BE2C (cell line): ENCODE measurements at regions not wholly inside any gene's neighbourhood (a gene's known extent, or its start where the extent isn't known, plus 50 kb on each side); places are given as distances from the start of the nearest gene placed in this dataset.
"Not testable (repeated sequence)": the region's sequence is repeated elsewhere in the genome, so short reads cannot be mapped to it uniquely, and the experiment has no call there.

Source experiments
- DNase-seq: peaks from one replicate; pipeline ENCODE4 v3.0.0-alpha.2; 2020
- H3K27me3 ChIP-seq: fragments of 250-450 bp; sonication (Bioruptor Pico); 2 replicates; pipeline ENCODE4 v1.5.1; 2020; ENCODE audit warnings: mild to moderate bottlenecking
- H3K36me3 ChIP-seq: fragments of 250-450 bp; sonication (Bioruptor Pico); 2 replicates; pipeline ENCODE4 v1.5.1; 2020; ENCODE audit warnings: mild to moderate bottlenecking
- H3K4me1 ChIP-seq: fragments of 250-450 bp; sonication (Bioruptor Pico); 2 replicates; pipeline ENCODE4 v1.5.1; 2020
- H3K4me3 ChIP-seq: 2 replicates; pipeline ENCODE4 v1.5.1; 2011; ENCODE audit warnings: low read depth, low read length
- H3K9me3 ChIP-seq: fragments of 250-450 bp; sonication (Bioruptor Pico); 2 replicates; pipeline ENCODE4 v1.5.1; 2020
- TF ChIP-seq, protein P1 (sequence below): IDR thresholded peaks from 2 replicates; pipeline ENCODE4 v1.5.1; 2012; ENCODE audit warnings: mild to moderate bottlenecking, low read depth, low read length

DNA sequence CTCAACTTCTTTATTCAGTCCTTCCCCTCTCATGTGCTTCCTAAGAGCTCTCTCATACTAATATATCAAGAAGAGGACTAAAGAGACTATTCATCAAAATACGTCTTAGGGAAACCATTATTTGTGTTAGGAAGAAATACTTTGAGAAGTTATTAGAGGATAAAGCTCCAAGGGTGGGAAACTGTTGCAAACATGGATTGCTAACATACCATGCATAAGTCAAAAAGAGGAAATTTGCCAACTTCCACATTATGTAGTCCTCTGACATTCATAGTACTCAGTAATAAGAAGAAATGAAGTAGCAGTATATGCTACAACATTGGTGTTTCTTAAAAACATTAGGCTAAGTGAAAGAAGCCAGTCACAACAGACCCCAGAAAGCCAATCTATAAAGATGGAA, 128.8 kb upstream of the CLEC14A start:
- Histone ChIP-seq H3K9me3 (no peaks in the 10 kb centered on the region), H3K36me3 (no peaks in the 10 kb centered on the region), H3K4me3 (no peak overlapping the region), H3K27me3 (no peaks in the 10 kb centered on the region), H3K4me1 (no peaks in the 10 kb centered on the region)
- DNase-seq, result no peak
- TF ChIP-seq, protein P1, sequence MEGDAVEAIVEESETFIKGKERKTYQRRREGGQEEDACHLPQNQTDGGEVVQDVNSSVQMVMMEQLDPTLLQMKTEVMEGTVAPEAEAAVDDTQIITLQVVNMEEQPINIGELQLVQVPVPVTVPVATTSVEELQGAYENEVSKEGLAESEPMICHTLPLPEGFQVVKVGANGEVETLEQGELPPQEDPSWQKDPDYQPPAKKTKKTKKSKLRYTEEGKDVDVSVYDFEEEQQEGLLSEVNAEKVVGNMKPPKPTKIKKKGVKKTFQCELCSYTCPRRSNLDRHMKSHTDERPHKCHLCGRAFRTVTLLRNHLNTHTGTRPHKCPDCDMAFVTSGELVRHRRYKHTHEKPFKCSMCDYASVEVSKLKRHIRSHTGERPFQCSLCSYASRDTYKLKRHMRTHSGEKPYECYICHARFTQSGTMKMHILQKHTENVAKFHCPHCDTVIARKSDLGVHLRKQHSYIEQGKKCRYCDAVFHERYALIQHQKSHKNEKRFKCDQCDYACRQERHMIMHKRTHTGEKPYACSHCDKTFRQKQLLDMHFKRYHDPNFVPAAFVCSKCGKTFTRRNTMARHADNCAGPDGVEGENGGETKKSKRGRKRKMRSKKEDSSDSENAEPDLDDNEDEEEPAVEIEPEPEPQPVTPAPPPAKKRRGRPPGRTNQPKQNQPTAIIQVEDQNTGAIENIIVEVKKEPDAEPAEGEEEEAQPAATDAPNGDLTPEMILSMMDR, result no peak

DNA sequence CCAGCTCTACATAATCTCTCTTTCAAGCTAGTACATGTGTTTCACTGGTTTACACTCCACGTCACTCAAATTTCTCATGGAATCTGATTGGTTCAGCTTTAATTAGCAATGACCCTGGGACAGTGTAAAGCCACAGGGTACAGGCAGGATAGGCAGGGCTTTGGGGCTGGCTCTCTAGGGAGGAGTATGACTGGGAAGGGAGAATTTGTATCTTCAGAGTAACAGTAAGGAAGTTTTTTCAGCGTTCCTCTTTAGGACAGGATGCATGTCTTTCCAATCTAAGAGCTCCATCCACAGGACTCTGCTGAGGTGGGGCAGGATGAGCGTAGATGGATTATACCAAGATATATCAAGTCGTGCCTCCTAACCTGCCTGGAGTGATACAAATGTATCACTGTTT, 112.0 kb upstream of the CLEC14A start:
- TF ChIP-seq, protein P1, result no peak
- H3K9me3 ChIP-seq, result no peaks in the 10 kb centered on the region
- DNase-seq, result no peak
- H3K4me1 ChIP-seq, result no peaks in the 10 kb centered on the region; the same call in 1 of the 2 replicates
- H3K27me3 ChIP-seq, result no peaks in the 10 kb centered on the region
- no peak overlapping the region for H3K4me3 ChIP-seq
- no peaks in the 10 kb centered on the region for H3K36me3 ChIP-seq

DNA sequence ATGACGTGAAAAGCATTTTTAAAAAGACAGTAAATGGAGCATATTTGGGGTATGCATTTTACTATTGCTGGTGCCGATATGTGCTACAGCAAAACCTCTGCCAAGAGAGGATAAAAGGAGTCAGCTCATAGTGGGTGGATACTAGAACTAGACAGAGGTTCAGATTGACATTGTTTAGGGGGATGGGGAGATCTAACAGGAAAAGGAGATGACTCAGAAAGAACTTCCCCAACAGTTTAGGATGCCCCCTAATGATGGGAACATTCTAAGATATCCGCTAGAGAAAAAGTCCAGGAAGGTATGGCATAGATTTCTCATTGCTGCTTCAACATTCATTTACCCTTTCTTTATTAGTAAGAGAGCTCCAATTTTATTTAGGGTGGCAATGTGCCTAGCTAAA, 110.5 kb upstream of the CLEC14A start:
- Histone ChIP-seq H3K4me3 (no peak overlapping the region), H3K36me3 (no peaks in the 10 kb centered on the region), H3K27me3 (no peaks in the 10 kb centered on the region), H3K4me1 (no peaks in the 10 kb centered on the region; the same call in 1 of the 2 replicates), H3K9me3 (no peaks in the 10 kb centered on the region)
- TF ChIP-seq, protein P1, result no peak
- no peak for DNase-seq

DNA sequence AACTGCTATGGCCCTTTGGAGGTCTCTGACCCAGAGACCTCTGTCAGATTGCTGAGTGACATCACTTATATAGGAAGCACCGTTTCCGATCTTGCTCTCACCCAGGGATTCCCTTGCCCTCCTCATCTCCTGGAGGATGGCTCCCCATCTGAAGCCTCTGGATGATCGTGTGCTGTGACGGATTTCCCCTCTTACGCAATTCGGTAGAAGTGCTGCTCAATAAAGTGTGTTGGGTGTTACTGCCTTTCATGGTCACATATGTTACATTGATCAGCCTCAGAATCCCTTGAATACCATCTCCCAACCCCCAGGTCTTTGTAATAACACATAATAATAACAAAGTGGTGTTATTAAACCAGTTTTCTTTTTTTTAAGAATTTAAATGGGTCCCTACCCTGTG, 107.3 kb upstream of the CLEC14A start:
- TF ChIP-seq, protein P1, result no peak
- no peaks in the 10 kb centered on the region for H3K9me3 ChIP-seq
- H3K36me3 ChIP-seq, result no peaks in the 10 kb centered on the region
- H3K4me1 ChIP-seq, result no peaks in the 10 kb centered on the region; the same call in 1 of the 2 replicates
- H3K4me3 ChIP-seq, result no peak overlapping the region
- H3K27me3 ChIP-seq, result no peaks in the 10 kb centered on the region
- no peak for DNase-seq

DNA sequence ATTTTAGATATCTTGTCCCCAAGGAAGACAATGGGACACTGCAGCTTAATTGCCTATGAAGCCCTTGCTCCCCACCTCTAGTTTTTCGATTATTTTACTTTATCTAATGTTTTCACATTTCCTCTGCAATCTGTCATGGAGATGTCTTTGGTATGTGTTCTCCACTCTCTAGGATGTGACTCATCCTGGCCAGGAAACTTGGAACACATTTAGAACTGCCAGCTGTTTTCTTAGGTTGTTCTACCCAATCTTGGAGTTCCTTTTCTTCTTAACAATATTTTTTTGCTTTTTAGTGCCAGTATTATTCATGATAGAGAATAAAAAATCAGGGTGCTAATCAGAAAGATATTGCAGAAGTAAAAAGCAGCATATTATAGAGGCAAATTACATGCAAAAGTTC, 101.7 kb upstream of the CLEC14A start:
- Histone ChIP-seq H3K36me3 (no peaks in the 10 kb centered on the region), H3K9me3 (peaks cover 3% of the 10 kb centered on the region), H3K4me1 (no peaks in the 10 kb centered on the region), H3K27me3 (no peaks in the 10 kb centered on the region), H3K4me3 (no peak overlapping the region)
- TF ChIP-seq, protein P1, result no peak
- no peak for DNase-seq

DNA sequence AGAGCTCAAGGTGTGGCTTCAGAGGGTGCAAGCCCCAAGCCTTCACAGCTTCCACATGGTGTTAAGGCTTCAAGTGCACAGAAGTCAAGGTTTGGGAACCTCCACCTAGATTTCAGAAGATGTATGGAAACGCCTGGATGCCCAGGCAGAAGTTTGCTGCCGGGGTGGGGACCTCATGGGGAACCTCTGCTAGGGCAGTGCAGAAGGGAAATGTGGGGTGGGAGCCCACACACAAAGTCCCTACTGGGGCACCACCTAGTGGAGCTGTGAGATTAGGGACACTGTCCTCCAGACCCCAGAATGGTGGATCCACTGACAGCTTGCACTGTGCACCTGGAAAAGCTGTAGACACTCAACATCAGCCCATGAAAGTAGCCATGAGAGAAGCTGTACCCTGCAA, 99.6 kb upstream of the CLEC14A start:
- H3K4me1 ChIP-seq, H3K36me3 ChIP-seq, H3K4me3 ChIP-seq, H3K9me3 ChIP-seq, DNase-seq, H3K27me3 ChIP-seq: not testable (repeated sequence)

DNA sequence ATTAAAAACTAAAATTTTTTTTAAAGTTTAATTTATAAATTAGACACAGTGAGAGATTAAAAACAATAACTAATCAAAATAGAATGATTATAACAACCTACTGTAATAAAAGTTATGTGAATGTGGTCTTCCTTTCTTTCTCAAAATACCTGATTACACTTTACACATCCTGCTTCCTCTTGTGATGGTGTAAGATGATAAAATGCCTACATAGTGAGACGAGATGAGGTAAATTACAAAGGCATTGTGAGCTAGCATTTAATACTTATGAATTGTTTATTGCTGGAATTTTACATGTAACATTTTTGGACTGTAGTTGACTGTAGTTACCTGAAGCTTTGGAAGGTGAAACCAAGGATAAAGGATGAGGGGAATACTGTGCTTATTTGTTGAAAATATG, 94.2 kb upstream of the CLEC14A start:
- no peak for DNase-seq
- Histone ChIP-seq H3K36me3 (no peaks in the 10 kb centered on the region), H3K4me3 (no peak overlapping the region), H3K27me3 (no peaks in the 10 kb centered on the region), H3K4me1 (peaks cover 6% of the 10 kb centered on the region; the same call in 1 of the 2 replicates), H3K9me3 (no peaks in the 10 kb centered on the region; the same call in 1 of the 2 replicates)
- TF ChIP-seq, protein P1, result no peak
